Naive thymus-derived CD8-positive, alpha-beta T cell (primary cell): ENCODE measurements at regions not wholly inside any gene's neighbourhood (a gene's known extent, or its start where the extent isn't known, plus 50 kb on each side); places are given as distances from the start of the nearest gene placed in this dataset.

Source experiments
- ATAC-seq, 2 donors: fragments of 150-1000 bp; cut with Tn5 transposase in 1 of 2; sonication (Bioruptor Pico), chemical (Tn5 transposase) in 1 of 2; 1 replicate in 1 of 2; 2 replicates in 1 of 2; pipeline ENCODE4 v1.10.0; 2021; ENCODE audit warnings: mild to moderate bottlenecking in 2 of 2, moderate library complexity in 2 of 2
- POLR2A ChIA-PET: fragments of 350-600 bp; sonication (Branson Sonifier 250); formaldehyde crosslinking; loops from one replicate; lab custom pipeline; 2021; ENCODE audit warnings: antibody characterized with exemption; lab: Charles Lee
- DNase-seq, 10 donors: peaks; one replicate each; pipeline versions ENCODE4 v3.0.0 to v3.0.0-alpha.2; 2020 to 2022
- H3K27ac Mint-ChIP-seq, 10 donors: one replicate each; pipeline ENCODE4 v1.8.0; 2020 to 2022; ENCODE audit warnings: mild to moderate bottlenecking in 10 of 10, mixed read lengths in 10 of 10, moderate library complexity in 4 of 10, inconsistent platforms in 1 of 10
- H3K27me3 Mint-ChIP-seq, 5 donors: one replicate each; pipeline ENCODE4 v1.8.0; 2021 to 2022; ENCODE audit warnings: mixed read lengths in 5 of 5
- H3K36me3 Mint-ChIP-seq, 3 donors: one replicate each; pipeline ENCODE4 v1.8.0; 2020 to 2022; ENCODE audit warnings: mixed read lengths in 3 of 3, mild to moderate bottlenecking in 2 of 3, inconsistent platforms in 1 of 3
- H3K4me1 Mint-ChIP-seq, 4 donors: one replicate each; pipeline ENCODE4 v1.8.0; 2021 to 2022; ENCODE audit warnings: mixed read lengths in 4 of 4
- H3K4me3 Mint-ChIP-seq, 10 donors: one replicate each; pipeline ENCODE4 v1.8.0; 2020 to 2022; ENCODE audit warnings: mild to moderate bottlenecking in 10 of 10, mixed read lengths in 10 of 10, moderate library complexity in 6 of 10, inconsistent platforms in 1 of 10
- H3K9me3 Mint-ChIP-seq, 9 donors: one replicate each; pipeline ENCODE4 v1.8.0; 2020 to 2022; ENCODE audit warnings: mixed read lengths in 9 of 9, mild to moderate bottlenecking in 3 of 9, inconsistent platforms in 1 of 9, moderate library complexity in 1 of 9

DNA sequence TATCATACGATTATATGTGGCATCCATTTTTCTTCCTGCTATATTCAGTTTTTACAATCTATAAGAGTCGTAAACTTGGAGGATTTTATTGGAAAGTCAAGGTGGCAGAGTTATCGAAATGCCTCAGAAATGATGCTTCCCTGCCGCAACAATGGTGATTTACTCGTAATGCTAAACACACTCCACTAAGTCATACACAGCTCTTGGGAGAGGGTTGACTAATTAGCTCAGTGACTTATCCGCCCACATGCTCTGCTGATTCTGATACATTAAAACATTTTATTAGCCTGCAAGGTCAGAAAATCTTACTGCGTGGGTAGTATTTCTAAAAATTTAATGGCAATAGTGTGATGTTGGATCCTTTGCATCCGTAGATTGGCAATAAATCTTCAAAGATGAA, 420.1 kb downstream of the ARAP2 start:
- Mint-ChIP-seq H3K9me3 (peaks cover 0 to 3% (median 0%) of the 10 kb centered on the region in 9 donors), H3K27ac (no peak overlapping the region), H3K4me3 (no peak overlapping the region), H3K36me3 (no peaks in the 10 kb centered on the region), H3K27me3 (peaks cover 0 to 3% (median 0%) of the 10 kb centered on the region in 5 donors), H3K4me1 (no peaks in the 10 kb centered on the region)
- ATAC-seq: no peak
- POLR2A ChIA-PET: no interaction called here
- DNase-seq: no peak

DNA sequence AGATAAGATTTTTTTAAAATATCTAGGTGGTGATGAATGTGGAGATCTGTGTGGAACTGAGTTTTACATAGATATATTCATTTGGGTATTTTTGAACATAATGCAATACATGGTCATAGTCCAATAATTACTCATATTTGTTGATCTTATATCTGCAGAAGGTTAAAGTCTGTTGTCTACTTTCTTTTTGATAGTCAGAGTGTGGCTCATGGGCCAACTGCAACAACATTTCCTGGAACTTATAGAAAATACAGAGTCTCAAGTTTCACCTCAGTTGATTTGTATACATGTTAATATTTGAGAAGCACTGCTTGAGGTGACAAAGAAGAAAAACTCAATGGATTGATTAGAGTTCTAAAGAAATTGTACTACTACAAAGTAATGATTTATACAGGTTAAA, 408.4 kb downstream of the ARAP2 start:
- H3K4me3 Mint-ChIP-seq: no peak overlapping the region
- no peak overlapping the region for H3K27ac Mint-ChIP-seq
- H3K9me3 Mint-ChIP-seq: peaks cover 0 to 10% (median 2%) of the 10 kb centered on the region in 9 donors
- H3K27me3 Mint-ChIP-seq: peaks cover 0 to 16% (median 2%) of the 10 kb centered on the region in 5 donors
- POLR2A ChIA-PET: no interaction called here
- no peaks in the 10 kb centered on the region for H3K36me3 Mint-ChIP-seq
- DNase-seq (no peak), ATAC-seq (no peak)
- H3K4me1 Mint-ChIP-seq: no peaks in the 10 kb centered on the region

DNA sequence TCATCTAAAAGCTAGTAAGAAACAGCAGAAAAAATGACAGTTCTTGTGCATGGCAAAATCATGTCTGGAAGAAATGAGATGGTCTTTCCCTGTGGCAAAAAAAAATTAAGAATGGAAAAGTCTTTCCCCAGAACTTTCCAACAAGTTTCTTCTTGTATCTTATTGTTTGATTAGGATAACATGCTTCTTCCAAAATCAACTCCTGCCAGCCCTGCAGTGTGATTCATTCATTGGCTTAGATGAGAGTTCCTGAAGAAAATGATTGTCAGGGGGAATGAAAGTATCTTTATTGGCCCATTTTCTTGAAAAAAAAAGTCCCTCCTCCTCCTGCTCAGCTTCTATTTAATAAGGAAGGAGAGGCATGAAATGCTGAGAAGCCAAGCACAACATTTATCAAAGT, 407.7 kb downstream of the ARAP2 start:
- POLR2A ChIA-PET: no interaction called here
- no peak overlapping the region for H3K4me3 Mint-ChIP-seq

DNA sequence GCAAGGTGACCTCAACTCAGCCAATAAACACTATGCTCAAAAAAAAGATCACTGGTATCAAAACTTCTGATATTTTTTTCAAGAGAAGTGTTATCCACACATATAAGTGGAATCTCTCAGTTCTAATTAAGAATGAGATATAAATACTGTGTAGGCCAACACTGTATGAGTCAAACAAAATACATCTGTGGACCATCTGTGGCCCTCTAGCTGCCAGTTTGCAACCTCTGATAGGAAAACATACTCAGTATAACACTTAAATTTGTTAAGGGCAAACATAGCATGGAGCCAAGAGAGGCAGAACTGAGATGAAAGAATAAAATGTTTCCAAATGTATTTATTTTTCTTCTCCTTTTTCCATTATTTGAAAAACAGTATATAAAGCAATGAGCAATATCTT, 377.3 kb downstream of the ARAP2 start:
- Mint-ChIP-seq H3K27ac (no peak overlapping the region), H3K4me3 (no peak overlapping the region), H3K9me3 (peaks cover 0 to 2% (median 0%) of the 10 kb centered on the region in 9 donors), H3K4me1 (no peaks in the 10 kb centered on the region), H3K27me3 (peaks cover 0 to 5% (median 0%) of the 10 kb centered on the region in 5 donors), H3K36me3 (no peaks in the 10 kb centered on the region)
- DNase-seq (no peak), ATAC-seq (no peak)
- POLR2A ChIA-PET: no interaction called here

More for the DNA sequence above, 407.7 kb downstream of the ARAP2 start:
- DNase-seq: no peak
- peaks cover 0 to 9% (median 2%) of the 10 kb centered on the region in 9 donors for H3K9me3 Mint-ChIP-seq
- H3K4me1 Mint-ChIP-seq: no peaks in the 10 kb centered on the region
- no peaks in the 10 kb centered on the region for H3K36me3 Mint-ChIP-seq
- H3K27ac Mint-ChIP-seq: no peak overlapping the region
- no peak for ATAC-seq
- H3K27me3 Mint-ChIP-seq: peaks cover 0 to 16% (median 4%) of the 10 kb centered on the region in 5 donors

DNA sequence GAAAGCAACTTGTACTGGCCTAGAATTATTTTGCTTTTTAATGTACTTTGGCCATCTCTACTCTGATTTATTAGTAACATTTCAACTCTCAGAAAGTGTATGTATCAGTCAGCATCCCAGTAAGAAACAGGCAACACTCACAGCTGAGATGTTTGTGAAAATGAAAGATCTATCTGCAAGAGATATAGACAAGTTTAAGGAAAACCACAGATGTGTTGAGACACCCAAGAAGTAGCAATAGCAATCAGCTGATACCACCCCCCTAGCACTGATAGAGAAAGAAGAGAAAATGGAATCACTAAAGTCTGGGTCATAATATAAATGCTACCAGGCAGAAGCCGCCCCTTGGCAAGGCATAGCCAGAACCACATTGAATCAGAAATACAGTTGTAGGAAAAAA, 372.0 kb downstream of the ARAP2 start:
- ATAC-seq (no peak), DNase-seq (no peak)
- H3K9me3 Mint-ChIP-seq: peaks cover 0 to 12% (median 0%) of the 10 kb centered on the region in 9 donors
- H3K27me3 Mint-ChIP-seq: peaks cover 0 to 8% (median 2%) of the 10 kb centered on the region in 5 donors
- no peaks in the 10 kb centered on the region for H3K4me1 Mint-ChIP-seq
- POLR2A ChIA-PET: no interaction called here
- H3K27ac Mint-ChIP-seq: no peak overlapping the region
- no peaks in the 10 kb centered on the region for H3K36me3 Mint-ChIP-seq
- H3K4me3 Mint-ChIP-seq: no peak overlapping the region

DNA sequence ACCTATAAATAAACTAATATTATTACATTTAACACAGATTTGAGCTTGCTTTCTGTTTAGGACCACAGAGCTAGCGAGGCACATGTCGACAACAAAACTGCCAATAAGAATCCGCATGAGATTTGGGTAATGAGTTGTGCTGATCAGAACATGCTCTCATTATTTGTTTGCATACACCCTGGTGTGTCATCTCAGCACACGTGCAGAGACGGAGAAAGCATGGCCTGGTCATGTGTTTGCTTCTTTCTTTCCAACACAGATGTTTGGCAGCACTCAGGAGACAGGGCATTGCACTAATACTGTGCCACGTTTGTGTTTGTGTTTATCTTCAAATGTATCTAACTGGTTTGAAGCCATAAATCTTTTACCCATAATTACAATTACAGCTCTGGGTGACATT, 364.8 kb downstream of the ARAP2 start:
- H3K27ac Mint-ChIP-seq: no peak overlapping the region
- ATAC-seq: no peak
- POLR2A ChIA-PET: no interaction called here
- no peaks in the 10 kb centered on the region for H3K36me3 Mint-ChIP-seq
- no peak for DNase-seq
- H3K9me3 Mint-ChIP-seq: peaks cover 0 to 12% (median 0%) of the 10 kb centered on the region in 9 donors
- no peaks in the 10 kb centered on the region for H3K4me1 Mint-ChIP-seq
- H3K27me3 Mint-ChIP-seq: peaks cover 0 to 13% (median 7%) of the 10 kb centered on the region in 5 donors
- H3K4me3 Mint-ChIP-seq: no peak overlapping the region

DNA sequence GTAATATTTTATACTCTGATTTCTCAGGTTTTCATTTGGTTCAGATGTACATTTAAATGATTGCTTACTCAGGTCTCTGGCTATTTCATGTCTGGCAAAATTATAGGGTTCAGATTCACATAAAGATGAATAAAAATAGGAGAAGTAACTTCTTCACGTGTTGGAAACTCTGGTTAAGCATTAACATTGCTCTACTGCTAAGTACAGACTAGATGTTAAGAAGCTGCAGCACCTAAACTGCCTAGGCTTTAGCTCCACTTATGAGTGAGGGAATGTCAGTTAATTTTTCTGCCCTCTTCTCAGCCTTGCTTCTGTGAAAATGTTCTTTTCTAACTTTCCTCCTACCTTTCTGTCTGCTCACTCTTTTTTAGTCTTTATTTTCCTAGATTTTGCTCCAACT, 361.2 kb downstream of the ARAP2 start:
- DNase-seq: no peak
- H3K4me1 Mint-ChIP-seq: no peaks in the 10 kb centered on the region
- H3K27ac Mint-ChIP-seq: no peak overlapping the region
- peaks cover 0 to 2% (median 0%) of the 10 kb centered on the region in 9 donors for H3K9me3 Mint-ChIP-seq
- ATAC-seq: no peak
- no peak overlapping the region for H3K4me3 Mint-ChIP-seq
- no peaks in the 10 kb centered on the region for H3K36me3 Mint-ChIP-seq
- POLR2A ChIA-PET: no interaction called here
- peaks cover 4 to 22% (median 10%) of the 10 kb centered on the region in 5 donors for H3K27me3 Mint-ChIP-seq

DNA sequence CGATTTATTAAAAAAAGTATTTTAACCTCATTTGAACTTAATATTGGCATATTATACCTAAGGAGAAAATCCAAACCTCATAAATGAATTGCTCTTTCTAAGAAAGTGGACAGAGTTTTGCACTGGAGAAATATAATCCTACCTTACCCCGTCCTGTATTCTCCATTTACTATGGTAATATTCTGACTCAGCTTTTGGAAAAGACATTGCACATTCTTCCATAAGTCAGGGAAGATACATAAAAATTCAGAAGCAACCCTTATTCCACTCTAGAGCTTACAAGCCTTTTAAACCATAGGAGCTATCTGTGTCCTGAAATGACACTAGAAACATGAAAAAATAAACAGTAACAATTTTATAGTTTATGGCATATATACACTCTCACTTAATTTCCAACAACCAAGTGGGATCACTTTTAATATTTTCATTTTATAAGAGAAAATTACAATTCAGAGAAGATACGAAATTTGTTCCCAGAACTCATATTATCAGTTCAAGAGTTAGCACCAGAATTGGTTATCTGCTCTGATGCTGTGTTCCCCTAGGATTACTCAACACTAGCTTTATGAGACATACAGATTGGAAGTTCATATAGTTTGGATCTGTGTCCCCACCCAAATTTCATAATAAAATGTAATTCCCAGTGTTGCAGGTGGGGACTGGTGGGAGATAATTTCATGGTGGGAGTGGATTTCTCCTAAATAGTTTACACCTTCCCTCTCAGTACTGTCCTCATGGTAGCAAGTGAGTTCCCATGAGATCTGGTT, 359.4 kb downstream of the ARAP2 start:
- Mint-ChIP-seq H3K9me3 (peaks cover 0 to 2% (median 0%) of the 10 kb centered on the region in 9 donors), H3K4me1 (no peaks in the 10 kb centered on the region)

DNA sequence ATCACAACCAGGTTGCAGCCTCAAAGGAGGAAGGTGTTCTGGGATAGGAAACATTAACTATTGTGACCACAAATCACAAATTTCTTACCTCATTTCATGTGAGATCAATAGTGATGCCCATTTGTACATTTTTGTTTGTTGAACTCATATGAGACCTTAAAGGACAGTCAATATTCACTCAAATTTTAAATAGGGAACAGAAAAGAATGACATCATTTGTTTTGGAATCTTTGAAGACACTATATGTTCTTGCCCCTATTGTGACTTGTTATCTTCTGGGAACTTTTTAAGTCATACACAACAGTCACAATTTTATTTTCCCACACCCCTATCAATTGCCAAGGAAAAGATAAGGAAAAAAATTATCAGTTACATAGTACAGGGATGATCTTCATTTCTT, 346.5 kb downstream of the ARAP2 start:
- POLR2A ChIA-PET: no interaction called here
- ATAC-seq (no peak), DNase-seq (no peak)
- Mint-ChIP-seq H3K36me3 (no peaks in the 10 kb centered on the region), H3K27me3 (peaks cover 5 to 23% (median 9%) of the 10 kb centered on the region in 5 donors), H3K27ac (no peak overlapping the region), H3K4me3 (no peak overlapping the region), H3K4me1 (peaks cover 0 to 2% (median 0%) of the 10 kb centered on the region in 4 donors), H3K9me3 (peaks cover 0 to 11% (median 0%) of the 10 kb centered on the region in 9 donors)

More for the DNA sequence above, 359.4 kb downstream of the ARAP2 start:
- peaks cover 7 to 28% (median 8%) of the 10 kb centered on the region in 5 donors for H3K27me3 Mint-ChIP-seq
- DNase-seq (no peak), ATAC-seq (no peak)
- H3K36me3 Mint-ChIP-seq: no peaks in the 10 kb centered on the region
- POLR2A ChIA-PET: no interaction called here
- no peak overlapping the region for H3K4me3 Mint-ChIP-seq
- no peak overlapping the region for H3K27ac Mint-ChIP-seq

DNA sequence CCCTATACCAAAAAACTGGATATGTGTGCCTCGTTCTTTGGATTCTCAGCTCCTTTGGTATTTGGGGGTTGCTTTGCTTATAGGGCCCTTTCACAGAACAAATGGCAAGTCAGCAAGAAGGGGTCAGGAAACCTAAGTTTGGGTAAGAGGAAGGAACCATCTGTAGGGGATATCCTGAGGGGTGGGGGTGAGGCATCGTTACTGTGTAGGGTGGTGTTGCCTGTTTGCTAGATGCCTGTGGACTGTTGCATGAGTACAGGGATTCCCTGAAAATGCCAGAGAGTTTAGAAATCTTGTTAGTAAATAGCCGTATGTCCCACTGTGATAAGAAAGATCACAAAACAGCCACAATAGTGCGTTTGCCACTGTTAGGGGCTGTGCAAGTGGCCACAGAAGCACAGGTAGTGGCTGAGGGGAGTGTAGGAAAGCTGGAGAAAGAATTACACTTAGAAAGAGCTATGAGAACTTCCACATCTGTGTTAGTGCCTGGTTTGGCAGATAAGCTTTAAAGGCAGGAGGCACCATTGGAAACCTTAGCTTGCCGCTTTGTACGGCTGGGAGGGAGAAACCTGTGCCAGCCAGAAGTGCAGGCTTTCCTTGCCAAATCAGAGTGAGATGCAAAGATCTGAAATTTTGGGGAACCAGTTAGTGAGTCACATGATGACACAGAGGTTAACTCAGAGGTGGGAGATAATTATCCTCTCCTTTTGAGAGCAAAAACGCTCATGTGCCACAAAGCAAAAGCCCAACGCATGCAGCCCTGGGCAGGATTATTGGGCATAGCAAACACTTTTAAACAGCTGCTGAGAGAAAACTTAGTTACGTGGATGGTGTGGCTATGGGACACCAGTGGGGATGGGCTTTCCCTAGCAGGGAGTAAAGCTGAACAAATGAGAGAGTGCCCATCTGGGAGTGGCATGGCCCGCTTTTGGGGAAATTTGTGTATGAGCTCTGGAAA, 343.7 kb downstream of the ARAP2 start:
- POLR2A ChIA-PET: no interaction called here
- ATAC-seq: no peak
- H3K36me3 Mint-ChIP-seq: no peaks in the 10 kb centered on the region
- H3K9me3 Mint-ChIP-seq: peaks cover 0 to 7% (median 0%) of the 10 kb centered on the region in 9 donors
- H3K27me3 Mint-ChIP-seq: peaks cover 3 to 19% (median 9%) of the 10 kb centered on the region in 5 donors
- H3K4me1 Mint-ChIP-seq: peaks cover 0 to 2% (median 0%) of the 10 kb centered on the region in 4 donors
- no peak overlapping the region for H3K27ac Mint-ChIP-seq
- H3K4me3 Mint-ChIP-seq: no peak overlapping the region
- DNase-seq: no peak

DNA sequence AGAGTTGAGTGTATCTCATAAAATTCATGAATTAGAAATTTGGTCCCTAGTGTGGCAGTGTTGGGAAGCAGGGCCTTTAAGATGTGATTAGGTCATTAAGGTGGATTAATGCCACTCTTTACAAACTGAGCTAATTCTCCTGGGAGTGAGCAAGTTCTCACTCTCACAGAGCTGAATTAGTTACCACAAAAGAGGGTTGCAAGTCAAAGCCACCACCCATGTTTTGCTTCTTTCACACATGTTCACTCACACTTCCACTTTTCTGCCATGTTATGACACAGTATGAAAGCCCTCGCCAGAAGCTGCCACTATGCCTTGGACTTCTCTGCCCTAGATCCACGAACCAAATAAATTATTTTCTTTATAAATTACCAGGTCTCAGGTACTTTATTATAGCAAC, 332.1 kb downstream of the ARAP2 start:
- H3K9me3 Mint-ChIP-seq: peaks cover 0 to 6% (median 0%) of the 10 kb centered on the region in 9 donors
- POLR2A ChIA-PET: no interaction called here

DNA sequence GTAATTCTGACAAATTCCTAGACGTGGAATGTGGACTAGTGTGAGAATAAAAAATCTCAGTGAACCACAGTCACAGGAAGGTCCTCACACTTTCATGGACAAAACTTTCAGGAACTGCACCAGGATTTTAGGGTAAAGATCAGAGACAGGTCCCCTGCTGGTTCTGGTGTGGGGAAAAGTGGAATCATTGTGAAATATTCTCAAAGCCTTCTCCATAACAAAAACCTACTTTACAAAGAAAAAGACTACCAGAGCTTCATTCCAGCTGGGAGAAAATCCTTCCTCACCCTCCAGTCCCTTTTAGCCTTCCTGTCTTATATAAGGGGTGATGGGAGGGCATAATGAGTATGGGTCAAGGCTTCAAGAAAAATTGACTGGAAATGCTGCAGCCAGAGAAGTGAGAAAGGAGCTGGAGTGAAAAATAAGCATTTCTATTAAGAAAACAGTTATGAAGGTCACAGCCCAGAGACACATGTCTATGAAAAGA, 325.8 kb downstream of the ARAP2 start:
- ATAC-seq (no peak), DNase-seq (no peak)
- Mint-ChIP-seq H3K4me1 (peaks cover 0 to 3% (median 0%) of the 10 kb centered on the region in 4 donors), H3K4me3 (no peak overlapping the region), H3K9me3 (no peaks in the 10 kb centered on the region), H3K27me3 (peaks cover 0 to 13% (median 5%) of the 10 kb centered on the region in 5 donors), H3K27ac (no peak overlapping the region), H3K36me3 (no peaks in the 10 kb centered on the region)
- POLR2A ChIA-PET: no interaction called here

More for the DNA sequence above, 332.1 kb downstream of the ARAP2 start:
- H3K36me3 Mint-ChIP-seq: peaks cover 0 to 4% (median 3%) of the 10 kb centered on the region in 3 donors
- H3K27ac Mint-ChIP-seq: no peak overlapping the region
- ATAC-seq (no peak), DNase-seq (no peak)
- peaks cover 0 to 14% (median 11%) of the 10 kb centered on the region in 5 donors for H3K27me3 Mint-ChIP-seq
- no peak overlapping the region for H3K4me3 Mint-ChIP-seq
- peaks cover 0 to 3% (median 0%) of the 10 kb centered on the region in 4 donors for H3K4me1 Mint-ChIP-seq
